GM12801 (cell line): ENCODE measurements at regions not wholly inside any gene's neighbourhood (a gene's known extent, or its start where the extent isn't known, plus 50 kb on each side); places are given as distances from the start of the nearest gene placed in this dataset.

Experiments used
- CTCF ChIP-seq: IDR thresholded peaks from one replicate; pipeline ENCODE4 v1.5.1; 2011; ENCODE audit warnings: control low read depth; ENCODE audit not compliant: insufficient read length; ENCODE audit errors: extremely low read depth

DNA sequence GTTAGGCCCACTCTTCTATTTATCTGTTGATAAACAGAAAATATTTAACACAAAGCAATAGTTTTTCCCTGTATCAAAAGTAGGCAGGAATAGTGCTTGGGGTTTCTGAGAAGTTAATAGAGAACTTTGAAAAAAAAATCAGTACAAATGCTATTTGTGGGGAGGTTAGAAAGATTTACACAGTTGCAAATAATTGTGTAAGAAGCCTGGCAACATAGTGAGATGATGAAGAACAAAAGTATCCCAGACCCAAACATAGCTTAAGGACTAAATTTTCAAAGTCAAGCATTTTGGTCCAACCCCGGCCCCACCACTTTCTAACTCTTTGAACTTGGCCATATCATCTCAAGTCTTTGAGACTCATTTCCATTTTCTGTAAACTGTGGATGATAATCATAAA is 687.5 kb upstream of the TMEM132C start:
- TF ChIP-seq CTCF: no peak

DNA sequence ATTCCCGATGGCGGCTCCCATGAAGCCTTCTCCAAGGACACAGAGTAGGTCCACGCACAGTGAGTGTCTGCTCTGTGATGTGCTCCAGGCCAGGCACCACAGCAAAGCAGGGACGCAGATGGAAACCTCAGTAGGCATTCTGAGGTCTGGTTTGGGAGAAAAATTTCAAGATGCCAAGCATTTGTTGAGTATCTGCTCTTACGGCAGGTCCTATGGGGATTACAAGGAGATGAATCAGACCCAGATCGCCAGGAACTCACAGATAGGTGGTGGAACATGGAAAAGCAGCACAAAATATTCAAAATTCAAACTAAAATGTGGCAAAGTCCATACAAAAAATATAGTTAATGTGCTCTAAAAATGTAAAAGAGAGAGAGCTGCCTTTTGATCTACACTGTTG is 684.9 kb upstream of the TMEM132C start:
- no peak for TF ChIP-seq CTCF

GRCh38 chr12:127583041-127583440 is 683.9 kb upstream of the TMEM132C start:
- TF ChIP-seq CTCF: no peak

- TF ChIP-seq CTCF: no peak
Measured at GRCh38 chr12:127588249-127588648, 678.7 kb upstream of the TMEM132C start.

DNA sequence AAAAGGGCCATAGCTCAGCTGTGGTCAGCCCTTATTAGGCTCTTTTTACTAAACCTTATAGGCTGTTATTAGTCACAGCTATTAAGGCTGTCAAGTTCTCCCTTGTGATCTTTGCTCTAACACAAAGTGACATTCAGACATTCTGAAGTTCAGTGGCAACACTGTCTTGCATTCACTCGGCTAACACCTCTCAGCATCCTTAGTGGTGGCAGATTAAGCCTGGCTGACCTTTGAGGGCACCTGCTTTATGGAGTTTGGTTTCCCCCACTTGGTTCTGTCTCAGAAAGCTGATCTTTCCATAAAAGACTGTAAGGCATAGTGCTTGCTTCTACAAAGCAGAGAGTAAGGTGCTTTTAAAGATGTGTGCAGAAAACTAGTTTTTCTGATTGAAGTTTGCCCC is 677.4 kb upstream of the TMEM132C start:
- no peak for TF ChIP-seq CTCF

DNA sequence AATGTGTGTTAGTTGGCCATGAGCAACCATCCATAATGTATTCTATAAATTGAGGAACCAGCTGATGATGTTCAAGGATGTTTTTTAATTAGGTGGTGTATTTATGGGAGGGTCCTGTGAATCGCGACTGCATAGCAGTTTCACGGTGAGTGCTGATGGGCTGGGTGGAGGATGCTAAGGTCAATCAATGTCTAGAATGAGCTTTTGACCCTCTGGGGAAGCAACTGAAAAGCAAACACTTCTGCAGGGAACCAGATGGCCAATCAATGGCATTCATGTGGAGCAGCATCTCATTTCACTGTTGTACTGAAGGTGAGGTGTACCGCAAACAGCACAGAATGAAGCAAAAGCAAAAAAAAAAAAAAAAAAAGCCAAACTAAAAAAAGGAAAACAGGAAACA is 676.1 kb upstream of the TMEM132C start:
- TF ChIP-seq CTCF: no peak

- TF ChIP-seq CTCF: no peak
Measured at GRCh38 chr12:127592245-127592644, 674.7 kb upstream of the TMEM132C start.
